Fibroblast of pulmonary artery (primary cell): ENCODE measurements at regions not wholly inside any gene's neighbourhood (a gene's known extent, or its start where the extent isn't known, plus 50 kb on each side); places are given as distances from the start of the nearest gene placed in this dataset.
A peak's percentile ranks its signal among the peaks of the same experiment; 100 is the strongest.

ENCODE experiments used
- DNase-seq: peaks from one replicate; pipeline ENCODE4 v3.0.0-alpha.2; 2010; ENCODE audit warnings: low read depth
- H3K4me3 ChIP-seq: replicated peaks from 2 replicates; pipeline ENCODE4 v1.5.1; 2011; ENCODE audit warnings: low read depth, mild to moderate bottlenecking, control low read depth, low read length, moderate library complexity
- TF ChIP-seq, protein P1 (sequence below): IDR thresholded peaks from 2 replicates; pipeline ENCODE4 v1.5.1; 2011; ENCODE audit warnings: mild to moderate bottlenecking, control low read depth, low read length, inconsistent platforms; ENCODE audit errors: missing control alignments

DNA sequence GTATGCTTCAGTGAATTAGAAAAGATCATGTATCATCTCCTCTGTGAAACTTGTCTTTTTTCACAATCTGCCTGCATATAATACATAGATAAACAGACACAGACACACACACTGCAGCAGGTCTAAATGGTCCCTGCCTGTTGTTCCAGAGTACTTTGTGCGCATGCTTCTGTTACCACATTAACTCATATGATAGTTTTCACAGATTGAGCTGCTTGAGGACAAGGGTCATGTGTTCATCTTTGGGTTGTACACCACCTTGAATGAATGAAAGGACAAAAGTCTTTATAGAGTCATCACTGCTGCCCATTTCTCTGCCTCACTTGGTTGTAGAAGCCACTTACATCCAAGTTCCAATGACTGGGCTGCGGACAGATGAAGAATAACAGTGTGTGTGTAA, 72.7 kb upstream of the GLS start:
- H3K4me3 ChIP-seq, result no peak overlapping the region
- no peak for DNase-seq
- TF ChIP-seq, protein P1, sequence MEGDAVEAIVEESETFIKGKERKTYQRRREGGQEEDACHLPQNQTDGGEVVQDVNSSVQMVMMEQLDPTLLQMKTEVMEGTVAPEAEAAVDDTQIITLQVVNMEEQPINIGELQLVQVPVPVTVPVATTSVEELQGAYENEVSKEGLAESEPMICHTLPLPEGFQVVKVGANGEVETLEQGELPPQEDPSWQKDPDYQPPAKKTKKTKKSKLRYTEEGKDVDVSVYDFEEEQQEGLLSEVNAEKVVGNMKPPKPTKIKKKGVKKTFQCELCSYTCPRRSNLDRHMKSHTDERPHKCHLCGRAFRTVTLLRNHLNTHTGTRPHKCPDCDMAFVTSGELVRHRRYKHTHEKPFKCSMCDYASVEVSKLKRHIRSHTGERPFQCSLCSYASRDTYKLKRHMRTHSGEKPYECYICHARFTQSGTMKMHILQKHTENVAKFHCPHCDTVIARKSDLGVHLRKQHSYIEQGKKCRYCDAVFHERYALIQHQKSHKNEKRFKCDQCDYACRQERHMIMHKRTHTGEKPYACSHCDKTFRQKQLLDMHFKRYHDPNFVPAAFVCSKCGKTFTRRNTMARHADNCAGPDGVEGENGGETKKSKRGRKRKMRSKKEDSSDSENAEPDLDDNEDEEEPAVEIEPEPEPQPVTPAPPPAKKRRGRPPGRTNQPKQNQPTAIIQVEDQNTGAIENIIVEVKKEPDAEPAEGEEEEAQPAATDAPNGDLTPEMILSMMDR, result no peak

DNA sequence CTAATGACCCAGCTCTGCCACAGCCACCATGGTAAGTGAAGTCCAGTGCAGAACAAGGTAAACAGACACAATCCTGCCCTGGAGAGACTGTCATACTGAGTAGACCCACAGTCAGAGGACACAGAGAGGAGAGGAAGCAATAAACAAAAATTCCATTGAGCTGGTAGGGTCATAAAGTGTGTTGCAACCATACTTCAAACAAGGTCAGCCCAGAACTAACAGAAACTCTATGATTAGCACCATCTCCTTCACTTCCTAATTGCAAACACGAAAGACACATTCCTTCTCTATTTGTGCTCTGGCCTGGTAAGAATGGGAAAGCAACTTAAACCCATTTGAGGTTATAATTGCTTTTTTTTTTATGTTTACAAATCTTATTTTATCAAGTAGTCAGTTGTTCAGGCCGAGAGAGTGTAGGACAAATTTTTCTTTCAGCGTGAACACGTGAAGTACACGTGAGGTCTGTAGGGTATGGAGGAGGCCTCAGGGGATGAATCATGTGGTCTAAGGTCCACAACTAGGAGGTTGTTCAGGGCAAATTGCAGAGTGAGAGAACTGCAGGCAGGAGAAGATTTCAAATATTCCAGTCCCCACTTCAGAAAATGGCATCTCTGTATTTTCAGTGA, 71.4 kb upstream of the GLS start:
- DNase-seq, result no peak
- no peak overlapping the region for H3K4me3 ChIP-seq
- TF ChIP-seq, protein P1, result no peak

DNA sequence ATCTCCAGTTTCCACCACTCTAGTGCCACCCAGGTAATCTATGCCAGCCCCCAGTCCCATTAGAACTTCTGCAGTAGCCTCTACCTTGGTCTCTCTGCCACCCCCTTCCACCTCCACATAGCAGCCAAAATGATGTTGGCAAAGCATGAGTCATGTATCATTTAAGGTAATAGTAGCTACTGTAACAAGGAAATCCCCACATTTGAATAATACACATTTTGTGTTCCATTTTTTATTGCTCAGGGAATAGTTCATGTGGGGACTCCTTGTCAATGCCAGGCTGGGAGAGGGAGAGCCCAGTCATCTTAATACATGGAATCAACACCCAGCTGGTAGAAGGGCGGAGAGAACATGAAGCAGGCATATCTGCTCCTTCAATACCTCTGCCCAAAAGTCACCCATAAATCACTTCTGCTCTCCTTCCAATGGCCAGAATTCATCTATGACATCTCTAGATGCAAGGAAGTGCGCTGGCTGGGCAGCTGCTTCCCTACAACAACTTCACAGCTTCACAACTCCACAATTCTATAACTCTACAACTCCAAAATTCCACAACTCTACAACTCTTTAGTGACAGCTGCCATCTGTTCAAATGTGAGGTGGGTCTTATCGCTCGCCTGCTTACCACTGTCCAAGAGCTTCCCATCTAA, 70.6 kb upstream of the GLS start:
- TF ChIP-seq, protein P1, result no peak
- H3K4me3 ChIP-seq, result no peak overlapping the region
- no peak for DNase-seq

DNA sequence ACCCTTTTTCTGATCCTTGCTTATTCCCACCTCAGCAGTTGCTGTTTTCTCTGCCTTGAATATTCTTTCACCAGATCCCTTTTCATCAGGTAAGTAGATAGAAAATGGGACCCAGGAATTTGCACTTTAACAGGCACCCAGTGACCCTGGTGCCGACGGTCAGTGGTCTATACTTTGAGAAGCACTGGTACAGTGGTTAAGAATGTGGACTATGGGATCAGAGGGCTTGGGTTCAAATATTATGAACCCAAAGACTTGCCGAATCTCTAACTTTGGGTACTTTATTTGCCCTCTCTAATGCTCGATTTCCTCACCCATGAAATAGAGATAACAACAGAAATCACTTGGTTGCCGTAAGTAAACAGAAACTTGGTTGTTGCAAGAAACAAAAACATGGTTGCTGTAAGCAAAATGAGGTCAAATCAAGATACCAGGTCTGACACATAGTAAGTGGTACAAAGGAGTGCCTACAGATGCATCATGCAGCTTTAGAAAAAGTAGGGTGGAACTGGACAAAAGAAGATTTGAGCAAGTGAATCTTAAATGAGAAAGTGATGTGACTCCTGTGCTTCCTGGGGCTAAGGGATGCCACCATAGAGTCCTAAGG, 69.5 kb upstream of the GLS start:
- TF ChIP-seq, protein P1, result no peak
- no peak for DNase-seq
- H3K4me3 ChIP-seq, result no peak overlapping the region

DNA sequence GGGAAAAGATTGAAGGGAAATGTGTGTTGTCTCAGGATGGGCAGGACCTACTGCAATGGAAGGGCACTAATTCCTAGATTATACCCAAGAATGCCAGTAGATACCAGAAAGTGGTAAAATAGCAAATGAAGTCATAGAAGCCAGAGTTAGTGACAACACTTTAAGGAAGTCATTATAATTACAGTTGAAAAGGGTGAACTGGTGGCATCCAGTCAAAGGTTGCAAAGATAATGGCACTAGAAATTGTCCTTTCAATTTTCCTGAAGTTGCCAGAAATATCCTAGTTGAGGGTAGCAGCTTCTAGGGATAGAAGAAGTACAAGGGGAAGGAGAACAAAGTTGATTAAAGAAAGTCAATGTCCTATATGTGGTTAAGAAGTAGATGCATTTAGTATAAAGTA, 68.8 kb upstream of the GLS start:
- H3K4me3 ChIP-seq, result no peak overlapping the region
- TF ChIP-seq, protein P1, result no peak
- DNase-seq, result no peak

DNA sequence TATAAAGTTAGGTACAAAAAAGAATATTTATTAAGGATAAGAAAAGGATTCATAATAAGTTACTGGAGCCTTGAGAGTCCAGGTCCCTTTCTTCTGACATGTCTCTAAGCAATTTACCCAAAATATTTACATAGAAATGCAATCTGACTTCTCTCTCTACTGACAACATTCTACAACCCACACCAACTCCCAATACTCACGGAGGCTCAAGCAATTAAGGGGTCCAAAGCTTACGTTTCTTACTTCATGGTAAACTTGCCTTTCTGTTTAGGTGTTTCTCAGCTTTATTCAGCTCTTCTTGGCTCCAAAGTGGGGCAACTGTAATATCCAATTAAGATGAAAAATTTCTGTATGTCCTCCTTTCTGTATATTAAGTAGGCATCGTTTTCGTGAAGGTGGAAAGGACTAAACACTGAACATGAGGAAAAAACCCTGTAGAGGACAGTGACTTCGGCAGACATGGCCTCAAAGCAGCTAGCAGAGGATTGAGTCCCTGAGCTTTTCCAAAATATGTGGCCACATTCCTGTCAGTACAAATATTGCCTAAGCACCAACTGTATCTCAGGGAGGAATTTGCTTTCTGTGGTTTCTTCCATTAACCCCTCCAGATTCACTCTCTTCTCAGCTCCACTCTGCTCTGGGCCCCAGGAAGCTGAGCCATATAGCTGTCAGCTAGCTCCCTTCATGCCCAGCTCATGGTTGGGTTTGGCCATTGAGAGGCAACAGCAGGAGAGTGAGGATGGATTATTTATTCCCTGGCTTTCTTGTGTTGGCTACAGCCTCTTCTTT, 67.9 kb upstream of the GLS start:
- no peak overlapping the region for H3K4me3 ChIP-seq
- DNase-seq, result peak; percentile 73
- TF ChIP-seq, protein P1, result no peak
